ENCODE measurements at regions not wholly inside any gene's neighbourhood (a gene's known extent, or its start where the extent isn't known, plus 50 kb on each side); places are given as distances from the start of the nearest gene placed in this dataset.

GRCh38 chrX:107502316-107502715 lies 52.9 kb downstream of the FRMPD3 start:
- DNase-seq: no peak

- no peak for DNase-seq
Observed at GRCh38 chrX:107504006-107504405, 54.6 kb downstream of the FRMPD3 start.

- no peak for DNase-seq
Observed at GRCh38 chrX:107505223-107505622, 55.8 kb downstream of the FRMPD3 start.

- DNase-seq: no peak
Observed at GRCh38 chrX:107506596-107507031, 57.2 kb downstream of the FRMPD3 start.

- DNase-seq: no peak
Observed at GRCh38 chrX:107507093-107507743, 57.8 kb downstream of the FRMPD3 start.

- DNase-seq: no peak
Observed at GRCh38 chrX:107507744-107508117, 58.3 kb downstream of the FRMPD3 start.

GRCh38 chrX:107508925-107509324 lies 59.5 kb downstream of the FRMPD3 start:
- DNase-seq: no peak

GRCh38 chrX:107514944-107515343 lies 65.5 kb downstream of the FRMPD3 start:
- no peak for DNase-seq

- DNase-seq: no peak
Observed at GRCh38 chrX:107521877-107522586, 72.6 kb downstream of the FRMPD3 start.

GRCh38 chrX:107522901-107523300 lies 73.4 kb downstream of the FRMPD3 start:
- no peak for DNase-seq

GRCh38 chrX:107526141-107526540 lies 76.7 kb downstream of the FRMPD3 start:
- DNase-seq: no peak

GRCh38 chrX:107530141-107530540 lies 80.7 kb downstream of the FRMPD3 start:
- no peak for DNase-seq

- peak; percentile 35 to 61 (median 48) for DNase-seq
Observed at GRCh38 chrX:107537815-107538214, 88.4 kb downstream of the FRMPD3 start.

- DNase-seq: no peak
Observed at GRCh38 chrX:107541244-107541643, 87.1 kb upstream of the PRPS1 start.

- no peak for DNase-seq
Observed at GRCh38 chrX:107542040-107542439, 86.3 kb upstream of the PRPS1 start.

- no peak for DNase-seq
Observed at GRCh38 chrX:107542500-107542899, 85.8 kb upstream of the PRPS1 start.

- no peak for DNase-seq
Observed at GRCh38 chrX:107547621-107548020, 80.7 kb upstream of the PRPS1 start.

- DNase-seq: no peak
Observed at GRCh38 chrX:107548775-107549174, 79.5 kb upstream of the PRPS1 start.

- no peak for DNase-seq
Observed at GRCh38 chrX:107549504-107549903, 78.8 kb upstream of the PRPS1 start.

- DNase-seq: no peak
Observed at GRCh38 chrX:107551546-107551945, 76.8 kb upstream of the PRPS1 start.

GRCh38 chrX:107552930-107553329 lies 75.4 kb upstream of the PRPS1 start:
- no peak for DNase-seq

GRCh38 chrX:107556967-107557366 lies 71.3 kb upstream of the PRPS1 start:
- DNase-seq: no peak

- DNase-seq: no peak
Observed at GRCh38 chrX:107559506-107559905, 68.8 kb upstream of the PRPS1 start.

- DNase-seq: no peak
Observed at GRCh38 chrX:107560041-107560440, 68.3 kb upstream of the PRPS1 start.

GRCh38 chrX:107560980-107561379 lies 67.3 kb upstream of the PRPS1 start:
- no peak for DNase-seq
